HG03060 (cell line): ENCODE measurements at regions not wholly inside any gene's neighbourhood (a gene's known extent, or its start where the extent isn't known, plus 50 kb on each side); places are given as distances from the start of the nearest gene placed in this dataset.

Source experiments
- ATAC-seq: cut with Tn5 transposase; IDR thresholded peaks from one replicate; pipeline ENCODE4 v1.9.1; 2021; ENCODE audit warnings: low read depth, moderate number of reproducible peaks; ENCODE audit not compliant: unreplicated experiment

- no peak for ATAC-seq
Measured at GRCh38 chr9:118786877-118787276, 582.4 kb downstream of the BRINP1 start.

GRCh38 chr9:118809160-118809625 is 560.0 kb downstream of the BRINP1 start:
- ATAC-seq = no peak

GRCh38 chr9:118829334-118829733 is 539.9 kb downstream of the BRINP1 start:
- no peak for ATAC-seq

- ATAC-seq = no peak
Measured at GRCh38 chr9:118832371-118832770, 536.9 kb downstream of the BRINP1 start.

GRCh38 chr9:118836891-118837290 is 532.3 kb downstream of the BRINP1 start:
- no peak for ATAC-seq

GRCh38 chr9:118871531-118871930 is 497.7 kb downstream of the BRINP1 start:
- ATAC-seq = no peak

GRCh38 chr9:118882684-118883083 is 486.6 kb downstream of the BRINP1 start:
- ATAC-seq = no peak

- no peak for ATAC-seq
Measured at GRCh38 chr9:118883411-118883810, 485.8 kb downstream of the BRINP1 start.

- ATAC-seq = no peak
Measured at GRCh38 chr9:118891213-118891612, 478.0 kb downstream of the BRINP1 start.

- no peak for ATAC-seq
Measured at GRCh38 chr9:118896324-118897000, 472.8 kb downstream of the BRINP1 start.

GRCh38 chr9:118918180-118918579 is 451.1 kb downstream of the BRINP1 start:
- no peak for ATAC-seq

- ATAC-seq = no peak
Measured at GRCh38 chr9:118928722-118929121, 440.5 kb downstream of the BRINP1 start.

GRCh38 chr9:118929287-118929686 is 439.9 kb downstream of the BRINP1 start:
- ATAC-seq = no peak

- ATAC-seq = no peak
Measured at GRCh38 chr9:118931941-118932340, 437.3 kb downstream of the BRINP1 start.

GRCh38 chr9:118938581-118938980 is 430.7 kb downstream of the BRINP1 start:
- ATAC-seq = no peak

GRCh38 chr9:118940473-118940872 is 428.8 kb downstream of the BRINP1 start:
- ATAC-seq = no peak

- ATAC-seq = no peak
Measured at GRCh38 chr9:118946669-118947068, 422.6 kb downstream of the BRINP1 start.

GRCh38 chr9:118954857-118955256 is 414.4 kb downstream of the BRINP1 start:
- no peak for ATAC-seq

GRCh38 chr9:118957585-118957984 is 411.6 kb downstream of the BRINP1 start:
- no peak for ATAC-seq

GRCh38 chr9:118959366-118959765 is 409.9 kb downstream of the BRINP1 start:
- ATAC-seq = no peak

- ATAC-seq = no peak
Measured at GRCh38 chr9:118961857-118962256, 407.4 kb downstream of the BRINP1 start.

- ATAC-seq = no peak
Measured at GRCh38 chr9:118962426-118962825, 406.8 kb downstream of the BRINP1 start.

- no peak for ATAC-seq
Measured at GRCh38 chr9:118963674-118964073, 405.6 kb downstream of the BRINP1 start.
